SIG-M5 treated with dmso at 0.1 percent for 504 hours (cell line): ENCODE measurements at regions not wholly inside any gene's neighbourhood (a gene's known extent, or its start where the extent isn't known, plus 50 kb on each side); places are given as distances from the start of the nearest gene placed in this dataset.
A peak's percentile ranks its signal among the peaks of the same experiment; 100 is the strongest.

Experiments
- DNase-seq: peaks from one replicate; lab custom pipeline; 2025; ENCODE audit not compliant: unreplicated experiment; lab: John Stamatoyannopoulos, UW

GRCh38 chr9:126556560-126557250, 57.0 kb upstream of the LMX1B start:
- no peak for DNase-seq

GRCh38 chr9:126558051-126558665, 55.6 kb upstream of the LMX1B start:
- DNase-seq: peak; percentile 32

- no peak for DNase-seq
Observed at GRCh38 chr9:126559296-126559695, 54.4 kb upstream of the LMX1B start.

GRCh38 chr9:126561582-126561981, 52.1 kb upstream of the LMX1B start:
- DNase-seq: peak; percentile 84

GRCh38 chr9:126563556-126563955, 50.2 kb upstream of the LMX1B start:
- DNase-seq: no peak
